ENCODE measurements at regions not wholly inside any gene's neighbourhood (a gene's known extent, or its start where the extent isn't known, plus 50 kb on each side); places are given as distances from the start of the nearest gene placed in this dataset.

DNA sequence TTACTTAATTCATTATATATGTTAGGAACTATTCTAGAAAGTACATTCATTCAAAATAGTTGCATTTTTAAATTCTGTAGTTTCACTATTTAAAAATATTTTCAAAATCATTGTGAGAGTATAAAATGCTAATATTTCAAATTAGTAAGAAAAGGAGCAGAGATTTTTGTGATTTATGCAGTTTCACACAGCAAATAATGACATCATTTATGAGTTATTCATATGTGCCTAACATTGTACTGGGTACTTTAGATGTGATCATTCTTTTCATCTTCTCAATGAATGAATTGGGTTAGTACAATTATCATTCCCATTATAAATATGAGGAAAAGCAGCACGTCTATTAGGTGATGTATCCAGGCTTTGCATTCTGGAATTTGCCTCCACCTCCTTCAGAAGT is 1451.0 kb upstream of the IGFBP7 start:
- H3K9me3 Mint-ChIP-seq (ENCODE audit: unreplicated experiment), result no peaks in the 10 kb centered on the region
- no peak overlapping the region for H3K27ac Mint-ChIP-seq (ENCODE audit: unreplicated experiment)
- no peak overlapping the region for H3K4me3 Mint-ChIP-seq (ENCODE audit: unreplicated experiment)
- H3K36me3 Mint-ChIP-seq (ENCODE audit: unreplicated experiment), result no peaks in the 10 kb centered on the region
- TF ChIP-seq, protein P1, sequence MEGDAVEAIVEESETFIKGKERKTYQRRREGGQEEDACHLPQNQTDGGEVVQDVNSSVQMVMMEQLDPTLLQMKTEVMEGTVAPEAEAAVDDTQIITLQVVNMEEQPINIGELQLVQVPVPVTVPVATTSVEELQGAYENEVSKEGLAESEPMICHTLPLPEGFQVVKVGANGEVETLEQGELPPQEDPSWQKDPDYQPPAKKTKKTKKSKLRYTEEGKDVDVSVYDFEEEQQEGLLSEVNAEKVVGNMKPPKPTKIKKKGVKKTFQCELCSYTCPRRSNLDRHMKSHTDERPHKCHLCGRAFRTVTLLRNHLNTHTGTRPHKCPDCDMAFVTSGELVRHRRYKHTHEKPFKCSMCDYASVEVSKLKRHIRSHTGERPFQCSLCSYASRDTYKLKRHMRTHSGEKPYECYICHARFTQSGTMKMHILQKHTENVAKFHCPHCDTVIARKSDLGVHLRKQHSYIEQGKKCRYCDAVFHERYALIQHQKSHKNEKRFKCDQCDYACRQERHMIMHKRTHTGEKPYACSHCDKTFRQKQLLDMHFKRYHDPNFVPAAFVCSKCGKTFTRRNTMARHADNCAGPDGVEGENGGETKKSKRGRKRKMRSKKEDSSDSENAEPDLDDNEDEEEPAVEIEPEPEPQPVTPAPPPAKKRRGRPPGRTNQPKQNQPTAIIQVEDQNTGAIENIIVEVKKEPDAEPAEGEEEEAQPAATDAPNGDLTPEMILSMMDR (IDR thresholded peaks at IDR 0.05), result no peak
- no peak for DNase-seq (ENCODE audit: extremely low spot score, unreplicated experiment)
- H3K4me1 Mint-ChIP-seq (ENCODE audit: unreplicated experiment), result no peaks in the 10 kb centered on the region
- no peaks in the 10 kb centered on the region for H3K27me3 Mint-ChIP-seq (ENCODE audit: unreplicated experiment)

DNA sequence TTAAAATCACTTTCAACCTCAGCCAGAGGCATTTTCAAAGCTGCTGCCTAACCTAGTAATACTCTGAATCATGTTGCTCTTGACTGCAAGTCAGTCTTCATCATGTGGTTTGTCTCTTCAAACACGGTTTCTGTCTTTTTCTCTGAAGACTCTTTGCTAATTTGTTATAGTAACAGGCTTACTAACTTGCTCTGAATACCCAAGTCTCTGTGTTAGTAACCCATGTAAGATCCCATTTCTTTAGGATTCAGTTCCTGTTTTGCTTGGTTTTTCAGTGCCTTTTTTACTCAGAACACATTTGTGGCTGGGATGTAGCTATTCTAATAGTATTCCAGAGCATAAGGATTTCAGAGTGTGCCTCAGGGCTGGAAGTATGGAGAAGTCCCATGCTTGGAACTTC is 1450.6 kb upstream of the IGFBP7 start:
- TF ChIP-seq, protein P1 (IDR thresholded peaks at IDR 0.05), result no peak
- H3K27ac Mint-ChIP-seq (ENCODE audit: unreplicated experiment), result no peak overlapping the region

DNA sequence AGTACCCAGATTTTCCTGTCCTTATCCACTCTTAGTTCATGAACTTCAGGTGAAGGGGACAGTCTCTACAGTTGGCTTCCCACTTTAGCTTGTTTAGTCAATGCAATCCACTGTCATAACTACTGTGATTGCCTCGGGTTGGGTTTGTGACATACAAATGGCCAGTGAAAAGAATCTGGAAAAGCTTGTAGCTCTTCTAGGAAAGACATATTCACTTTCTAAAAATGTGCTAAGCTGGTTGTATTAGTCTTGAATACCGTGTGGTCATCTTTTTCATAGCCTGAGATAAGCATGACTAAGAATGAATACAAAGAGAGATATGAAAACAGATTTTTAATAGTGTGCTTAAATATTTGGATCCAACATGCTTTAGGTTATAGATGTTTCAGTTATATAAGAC is 1443.5 kb upstream of the IGFBP7 start:
- H3K27ac Mint-ChIP-seq (ENCODE audit: unreplicated experiment), result no peak overlapping the region

More for the DNA sequence above, 1450.6 kb upstream of the IGFBP7 start:
- H3K4me1 Mint-ChIP-seq (ENCODE audit: unreplicated experiment), result no peaks in the 10 kb centered on the region
- no peaks in the 10 kb centered on the region for H3K9me3 Mint-ChIP-seq (ENCODE audit: unreplicated experiment)
- DNase-seq (ENCODE audit: extremely low spot score, unreplicated experiment), result no peak
- H3K27me3 Mint-ChIP-seq (ENCODE audit: unreplicated experiment), result no peaks in the 10 kb centered on the region
- H3K4me3 Mint-ChIP-seq (ENCODE audit: unreplicated experiment), result no peak overlapping the region
- no peaks in the 10 kb centered on the region for H3K36me3 Mint-ChIP-seq (ENCODE audit: unreplicated experiment)

DNA sequence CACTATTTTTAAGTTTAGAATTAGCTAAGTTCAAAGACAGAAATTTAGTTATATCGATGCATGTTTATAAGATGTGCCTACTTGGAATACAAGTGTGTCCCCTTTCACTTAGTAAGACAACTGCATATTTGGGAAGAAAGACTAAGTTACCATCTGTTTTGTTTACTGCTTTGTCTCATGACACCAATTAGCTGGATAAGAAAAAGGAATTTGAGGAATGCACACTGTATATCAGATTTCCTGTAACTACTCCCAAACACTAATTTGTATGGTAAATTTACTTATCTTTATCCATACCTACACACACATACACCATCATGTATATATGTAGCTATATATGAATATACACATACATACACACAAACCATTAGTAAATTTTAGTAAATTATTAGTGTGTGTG is 1442.8 kb upstream of the IGFBP7 start:
- TF ChIP-seq, protein P1 (IDR thresholded peaks at IDR 0.05), result no peak
- Mint-ChIP-seq H3K4me3 (ENCODE audit: unreplicated experiment) (no peak overlapping the region), H3K4me1 (ENCODE audit: unreplicated experiment) (no peaks in the 10 kb centered on the region), H3K9me3 (ENCODE audit: unreplicated experiment) (no peaks in the 10 kb centered on the region), H3K27me3 (ENCODE audit: unreplicated experiment) (no peaks in the 10 kb centered on the region), H3K36me3 (ENCODE audit: unreplicated experiment) (no peaks in the 10 kb centered on the region), H3K27ac (ENCODE audit: unreplicated experiment) (no peak overlapping the region)
- DNase-seq (ENCODE audit: extremely low spot score, unreplicated experiment), result no peak

More for the DNA sequence above, 1443.5 kb upstream of the IGFBP7 start:
- no peaks in the 10 kb centered on the region for H3K4me1 Mint-ChIP-seq (ENCODE audit: unreplicated experiment)
- H3K9me3 Mint-ChIP-seq (ENCODE audit: unreplicated experiment), result no peaks in the 10 kb centered on the region
- no peak overlapping the region for H3K4me3 Mint-ChIP-seq (ENCODE audit: unreplicated experiment)
- H3K36me3 Mint-ChIP-seq (ENCODE audit: unreplicated experiment), result no peaks in the 10 kb centered on the region
- no peak for DNase-seq (ENCODE audit: extremely low spot score, unreplicated experiment)
- TF ChIP-seq, protein P1 (IDR thresholded peaks at IDR 0.05), result no peak
- H3K27me3 Mint-ChIP-seq (ENCODE audit: unreplicated experiment), result no peaks in the 10 kb centered on the region

DNA sequence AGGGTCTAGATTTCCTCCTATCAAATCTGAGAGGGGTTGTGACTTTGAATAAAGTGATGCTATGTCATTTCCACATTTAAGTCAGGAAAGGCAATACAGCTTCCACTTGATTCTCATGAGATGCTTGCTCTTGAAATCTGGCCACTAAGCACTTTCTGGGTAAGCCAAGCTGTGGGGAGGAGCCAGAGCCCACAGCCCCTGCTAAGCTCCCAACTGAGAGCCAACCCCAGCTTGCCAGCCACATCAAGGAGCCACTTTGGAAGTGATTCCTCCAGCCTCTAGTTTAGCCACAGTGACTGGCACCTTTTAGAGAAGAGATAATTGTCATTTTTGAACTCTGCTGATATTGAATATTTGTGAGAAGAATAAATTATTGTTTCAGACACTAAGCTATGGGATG is 1441.5 kb upstream of the IGFBP7 start:
- no peaks in the 10 kb centered on the region for H3K36me3 Mint-ChIP-seq (ENCODE audit: unreplicated experiment)
- H3K4me1 Mint-ChIP-seq (ENCODE audit: unreplicated experiment), result no peaks in the 10 kb centered on the region

More for the DNA sequence above, 1441.5 kb upstream of the IGFBP7 start:
- Mint-ChIP-seq H3K9me3 (ENCODE audit: unreplicated experiment) (no peaks in the 10 kb centered on the region), H3K27ac (ENCODE audit: unreplicated experiment) (no peak overlapping the region), H3K27me3 (ENCODE audit: unreplicated experiment) (no peaks in the 10 kb centered on the region), H3K4me3 (ENCODE audit: unreplicated experiment) (no peak overlapping the region)
- TF ChIP-seq, protein P1 (IDR thresholded peaks at IDR 0.05), result no peak
- no peak for DNase-seq (ENCODE audit: extremely low spot score, unreplicated experiment)

Measured in osteocyte (in vitro differentiated cells).